Naive B cell (primary cell): ENCODE measurements at regions not wholly inside any gene's neighbourhood (a gene's known extent, or its start where the extent isn't known, plus 50 kb on each side); places are given as distances from the start of the nearest gene placed in this dataset.

Experiments
- ATAC-seq, 2 donors: fragments of 150-1000 bp; cut with Tn5 transposase; 2 replicates each; pipeline ENCODE4 v1.10.0; 2021; ENCODE audit warnings: low read depth in 2 of 2, mild to moderate bottlenecking in 2 of 2, moderate library complexity in 2 of 2
- DNase-seq: peaks from one replicate; pipeline ENCODE4 v3.0.0; 2022
- H3K27ac Mint-ChIP-seq, 6 donors: one replicate each; pipeline ENCODE4 v1.8.0; 2020 to 2022; ENCODE audit warnings: mild to moderate bottlenecking in 6 of 6, mixed read lengths in 6 of 6, moderate library complexity in 5 of 6, inconsistent platforms in 2 of 6
- H3K27me3 Mint-ChIP-seq, 3 donors: one replicate each; pipeline ENCODE4 v1.8.0; 2021 to 2022; ENCODE audit warnings: mixed read lengths in 3 of 3, mild to moderate bottlenecking in 1 of 3
- H3K36me3 Mint-ChIP-seq, 2 donors: one replicate each; pipeline ENCODE4 v1.8.0; 2020 to 2022; ENCODE audit warnings: mixed read lengths in 2 of 2, inconsistent platforms in 1 of 2, mild to moderate bottlenecking in 1 of 2
- H3K4me1 Mint-ChIP-seq, 3 donors: one replicate each; pipeline ENCODE4 v1.8.0; 2020 to 2022; ENCODE audit warnings: mixed read lengths in 3 of 3, inconsistent platforms in 1 of 3, mild to moderate bottlenecking in 1 of 3, moderate library complexity in 1 of 3
- H3K4me3 Mint-ChIP-seq, 8 donors: one replicate each; pipeline ENCODE4 v1.8.0; 2020 to 2022; ENCODE audit warnings: mild to moderate bottlenecking in 8 of 8, mixed read lengths in 8 of 8, moderate library complexity in 8 of 8, inconsistent platforms in 2 of 8
- H3K9me3 Mint-ChIP-seq, 7 donors: one replicate each; pipeline ENCODE4 v1.8.0; 2020 to 2022; ENCODE audit warnings: mixed read lengths in 7 of 7, mild to moderate bottlenecking in 5 of 7, inconsistent platforms in 2 of 7, moderate library complexity in 1 of 7

- no peaks in the 10 kb centered on the region for H3K4me1 Mint-ChIP-seq
- DNase-seq (no peak), ATAC-seq (no peak)
- no peak overlapping the region for H3K27ac Mint-ChIP-seq
- peaks cover 0 to 4% (median 3%) of the 10 kb centered on the region in 3 donors for H3K27me3 Mint-ChIP-seq
- no peak overlapping the region for H3K4me3 Mint-ChIP-seq
- H3K9me3 Mint-ChIP-seq, result peaks cover 0 to 12% (median 5%) of the 10 kb centered on the region in 7 donors
- H3K36me3 Mint-ChIP-seq, result peaks cover 0 to 5% of the 10 kb centered on the region in 2 donors
Observed at GRCh38 chr21:35791541-35792325, 268.6 kb downstream of the SETD4 start.

DNA sequence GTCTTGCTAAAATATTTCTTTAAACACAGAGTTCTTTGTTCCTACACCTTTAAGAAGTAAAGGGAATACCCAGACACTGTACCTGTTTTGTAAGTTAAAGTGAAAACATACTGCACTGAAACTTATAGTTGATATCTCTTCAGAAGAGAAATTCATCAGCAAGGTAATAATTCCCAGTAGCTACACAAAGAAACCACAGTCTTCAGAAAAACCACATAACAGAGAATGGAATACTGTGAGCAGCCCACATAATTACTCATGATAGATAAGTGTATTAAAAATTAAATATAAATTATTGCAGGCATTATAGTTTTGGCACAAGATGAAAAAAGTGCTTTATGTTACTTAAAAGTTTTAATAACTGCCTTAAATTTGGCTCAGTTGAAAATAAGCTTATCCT lies 276.6 kb downstream of the SETD4 start:
- ATAC-seq (no peak), DNase-seq (no peak)
- H3K27ac Mint-ChIP-seq, result no peak overlapping the region
- H3K36me3 Mint-ChIP-seq, result no peaks in the 10 kb centered on the region
- H3K4me1 Mint-ChIP-seq, result no peaks in the 10 kb centered on the region
- H3K9me3 Mint-ChIP-seq, result peaks cover under 1 to 13% (median 5%) of the 10 kb centered on the region in 7 donors
- H3K27me3 Mint-ChIP-seq, result peaks cover 7 to 25% (median 14%) of the 10 kb centered on the region in 3 donors
- H3K4me3 Mint-ChIP-seq, result no peak overlapping the region

DNA sequence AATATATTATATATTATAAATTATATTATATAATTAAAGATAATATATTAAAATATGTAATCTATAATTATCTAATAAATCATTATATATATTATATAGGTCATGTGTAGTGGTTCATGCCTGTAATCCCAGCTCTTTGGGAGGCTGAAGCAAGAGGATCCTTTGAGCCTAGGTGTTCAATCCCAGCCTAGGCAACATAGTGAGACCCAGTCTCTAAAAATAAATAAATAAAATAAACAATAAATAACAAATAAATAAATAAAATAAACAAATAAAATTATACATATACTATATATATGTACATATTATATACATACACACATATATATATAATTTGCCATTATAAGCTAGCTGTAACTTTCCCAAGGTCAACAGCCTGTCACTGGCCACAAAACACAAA lies 277.7 kb downstream of the SETD4 start:
- DNase-seq (no peak), ATAC-seq (no peak)
- peaks cover 15 to 25% (median 21%) of the 10 kb centered on the region in 3 donors for H3K27me3 Mint-ChIP-seq
- no peaks in the 10 kb centered on the region for H3K4me1 Mint-ChIP-seq
- H3K9me3 Mint-ChIP-seq, result peaks cover 0 to 11% (median 4%) of the 10 kb centered on the region in 7 donors
- no peaks in the 10 kb centered on the region for H3K36me3 Mint-ChIP-seq
- H3K4me3 Mint-ChIP-seq, result no peak overlapping the region
- H3K27ac Mint-ChIP-seq, result no peak overlapping the region

DNA sequence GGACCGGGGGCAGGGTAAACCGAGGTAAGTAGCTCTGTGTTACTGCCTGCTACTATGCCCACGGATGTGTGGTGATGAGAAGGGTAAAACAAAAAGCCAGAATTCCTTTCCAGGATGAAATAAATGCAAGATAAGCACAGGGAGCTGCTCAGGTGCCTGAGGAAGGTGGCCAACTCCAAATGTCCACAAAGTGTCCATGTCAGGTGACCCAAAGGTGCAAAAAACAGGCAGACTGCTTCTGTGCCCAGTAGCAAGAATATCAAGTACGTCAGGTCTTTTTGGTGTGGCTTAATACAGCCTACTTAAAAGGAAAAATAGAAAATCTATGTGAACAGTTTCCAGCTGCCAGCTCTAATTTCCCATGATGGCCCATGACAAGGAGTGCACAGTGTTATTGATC lies 279.3 kb downstream of the SETD4 start:
- Mint-ChIP-seq H3K36me3 (no peaks in the 10 kb centered on the region), H3K4me1 (no peaks in the 10 kb centered on the region), H3K9me3 (peaks cover 0 to 7% (median 3%) of the 10 kb centered on the region in 7 donors), H3K27ac (no peak overlapping the region), H3K4me3 (no peak overlapping the region), H3K27me3 (peaks cover 20 to 29% (median 29%) of the 10 kb centered on the region in 3 donors)
- no peak for DNase-seq
- no peak for ATAC-seq

DNA sequence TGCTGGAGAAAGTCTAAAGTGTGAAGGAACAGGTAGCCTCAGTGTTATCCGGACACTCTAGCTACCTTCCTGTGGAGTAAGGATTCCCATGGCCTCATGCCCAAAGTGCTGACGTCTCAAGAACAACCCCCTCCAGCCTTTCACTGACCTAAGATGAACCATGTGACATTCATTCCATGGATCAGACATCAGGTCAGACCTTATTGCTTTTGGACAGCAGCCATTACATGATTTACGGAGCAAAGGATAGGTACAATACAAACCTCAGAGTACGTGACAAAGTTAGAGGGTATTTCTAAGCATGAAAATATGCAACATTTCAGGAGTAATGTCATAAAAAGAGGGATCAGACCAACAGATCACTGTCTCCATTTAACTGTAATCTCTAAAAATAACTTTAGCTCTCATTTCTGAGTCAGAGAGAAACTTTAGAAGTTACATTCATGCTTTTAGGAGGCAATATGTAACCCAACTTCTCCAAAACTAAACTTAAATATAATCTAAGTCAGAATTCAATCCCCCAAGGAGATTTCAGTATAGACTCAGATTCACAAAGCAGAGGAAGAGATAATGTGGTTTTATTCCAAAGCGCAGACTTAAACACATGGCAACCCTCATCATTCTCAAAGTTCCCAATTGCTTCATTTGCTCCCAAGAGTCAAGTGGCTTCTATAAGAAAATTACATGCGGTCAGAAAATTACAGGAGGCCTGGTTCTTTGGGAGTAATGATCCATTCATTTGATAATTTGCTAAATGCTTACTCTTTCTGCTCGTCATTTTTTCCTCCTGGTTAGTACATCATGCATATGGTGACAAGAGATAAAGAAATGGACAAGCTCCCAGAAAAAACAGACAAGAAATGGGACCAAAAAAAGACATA lies 280.4 kb downstream of the SETD4 start:
- Mint-ChIP-seq H3K27me3 (peaks cover 16 to 22% (median 22%) of the 10 kb centered on the region in 3 donors), H3K4me3 (no peak overlapping the region), H3K27ac (no peak overlapping the region), H3K4me1 (no peaks in the 10 kb centered on the region), H3K36me3 (no peaks in the 10 kb centered on the region), H3K9me3 (peaks cover 0 to 4% (median 0%) of the 10 kb centered on the region in 7 donors)
- DNase-seq (no peak), ATAC-seq (no peak)

GRCh38 chr21:35779167-35779566 lies 281.2 kb downstream of the SETD4 start:
- ATAC-seq, result no peak

DNA sequence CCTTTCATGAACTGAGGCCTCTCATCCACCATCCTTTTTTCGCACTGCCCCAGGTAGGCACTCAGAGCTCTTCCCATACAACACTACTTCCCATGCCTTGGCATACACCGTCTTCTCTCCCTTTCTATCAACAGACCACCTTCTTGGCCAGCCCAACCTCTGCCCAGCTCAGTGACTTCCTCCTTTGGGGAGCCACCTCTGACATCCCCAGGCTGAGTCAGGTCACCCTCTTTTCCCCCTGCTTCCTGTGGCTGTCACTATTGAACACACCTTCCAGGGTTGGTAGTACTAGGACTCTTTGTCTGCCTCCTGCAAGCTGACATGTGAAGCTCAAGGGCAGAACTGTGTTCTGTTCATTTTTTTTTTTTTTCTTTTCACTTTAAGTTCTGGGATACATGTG lies 283.2 kb downstream of the SETD4 start:
- H3K27me3 Mint-ChIP-seq, result peaks cover 21 to 28% (median 22%) of the 10 kb centered on the region in 3 donors
- H3K4me3 Mint-ChIP-seq, result peak overlapping the region in 1 of 8 donors; percentile 52
- DNase-seq (no peak), ATAC-seq (no peak)
- no peaks in the 10 kb centered on the region for H3K36me3 Mint-ChIP-seq
- H3K9me3 Mint-ChIP-seq, result peaks cover 0 to 4% (median 0%) of the 10 kb centered on the region in 7 donors
- H3K27ac Mint-ChIP-seq, result no peak overlapping the region
- H3K4me1 Mint-ChIP-seq, result no peaks in the 10 kb centered on the region

More at GRCh38 chr21:35779167-35779566, 281.2 kb downstream of the SETD4 start:
- H3K9me3 Mint-ChIP-seq, result peaks cover 0 to 4% (median 0%) of the 10 kb centered on the region in 7 donors
- H3K4me3 Mint-ChIP-seq, result no peak overlapping the region
- H3K4me1 Mint-ChIP-seq, result no peaks in the 10 kb centered on the region
- peak overlapping the region in 1 of 6 donors; percentile 59 for H3K27ac Mint-ChIP-seq
- DNase-seq, result no peak
- H3K27me3 Mint-ChIP-seq, result peaks cover 16 to 22% (median 20%) of the 10 kb centered on the region in 3 donors
- H3K36me3 Mint-ChIP-seq, result no peaks in the 10 kb centered on the region

- peaks cover 21 to 28% (median 22%) of the 10 kb centered on the region in 3 donors for H3K27me3 Mint-ChIP-seq
- DNase-seq (no peak), ATAC-seq (no peak)
- H3K36me3 Mint-ChIP-seq, result no peaks in the 10 kb centered on the region
- H3K4me1 Mint-ChIP-seq, result no peaks in the 10 kb centered on the region
- peaks cover 0 to 4% (median 0%) of the 10 kb centered on the region in 7 donors for H3K9me3 Mint-ChIP-seq
- no peak overlapping the region for H3K4me3 Mint-ChIP-seq
- H3K27ac Mint-ChIP-seq, result peak overlapping the region in 1 of 6 donors; percentile 14
Observed at GRCh38 chr21:35775778-35776544, 284.4 kb downstream of the SETD4 start.

GRCh38 chr21:35770101-35770945 lies 290.0 kb downstream of the SETD4 start:
- ATAC-seq (no peak), DNase-seq (no peak)
- Mint-ChIP-seq H3K27ac (no peak overlapping the region), H3K4me3 (no peak overlapping the region), H3K9me3 (no peaks in the 10 kb centered on the region), H3K36me3 (no peaks in the 10 kb centered on the region), H3K4me1 (no peaks in the 10 kb centered on the region), H3K27me3 (peaks cover 14 to 16% (median 16%) of the 10 kb centered on the region in 3 donors)

DNA sequence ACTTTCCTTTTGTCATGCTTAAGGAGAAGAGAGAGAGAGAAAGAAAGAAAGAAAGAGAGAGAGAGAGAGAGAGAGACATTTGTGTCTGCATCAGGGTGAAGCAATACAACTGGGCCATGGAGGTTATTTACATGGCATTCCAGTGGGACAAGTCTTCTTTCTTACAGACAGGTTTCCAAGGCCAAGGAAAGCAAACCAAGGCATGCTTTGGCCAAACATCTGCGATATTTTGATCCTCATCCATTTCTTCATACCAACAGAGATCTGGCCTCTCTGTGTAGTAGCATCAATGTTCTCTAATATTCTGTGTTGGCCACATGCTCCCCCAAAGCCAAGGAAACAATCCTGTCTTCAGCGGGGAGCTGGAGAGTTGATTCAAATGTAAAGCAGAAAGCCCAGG lies 292.1 kb downstream of the SETD4 start:
- peaks cover 0 to 3% (median 0%) of the 10 kb centered on the region in 7 donors for H3K9me3 Mint-ChIP-seq

DNA sequence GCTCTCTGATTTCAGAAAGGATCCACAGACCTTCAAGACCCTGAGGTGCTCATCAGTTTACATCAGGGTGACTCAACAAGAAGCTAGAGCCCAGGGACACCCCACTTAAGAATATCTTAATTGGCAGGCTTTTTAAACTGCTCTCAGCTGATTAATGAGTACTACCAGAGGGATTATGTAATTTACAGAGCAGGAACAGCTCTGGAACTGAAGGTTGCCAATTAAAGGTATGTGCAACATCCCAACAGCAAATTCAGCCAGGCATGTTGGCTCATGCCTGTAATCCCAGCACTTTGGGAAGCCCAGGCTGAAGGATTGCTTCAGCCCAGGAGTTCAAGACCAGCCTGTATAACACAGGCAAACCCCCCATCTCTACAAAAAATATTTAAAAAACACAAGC lies 295.7 kb downstream of the SETD4 start:
- Mint-ChIP-seq H3K9me3 (peaks cover 0 to 3% (median 0%) of the 10 kb centered on the region in 7 donors), H3K27me3 (peaks cover 19 to 43% (median 41%) of the 10 kb centered on the region in 3 donors), H3K4me1 (no peaks in the 10 kb centered on the region), H3K36me3 (no peaks in the 10 kb centered on the region), H3K4me3 (peak overlapping the region in 1 of 8 donors; percentile 21), H3K27ac (no peak overlapping the region)
- no peak for ATAC-seq
- DNase-seq, result no peak

More for the DNA sequence above, 292.1 kb downstream of the SETD4 start:
- H3K4me1 Mint-ChIP-seq, result no peaks in the 10 kb centered on the region
- ATAC-seq (no peak), DNase-seq (no peak)
- no peak overlapping the region for H3K27ac Mint-ChIP-seq
- H3K4me3 Mint-ChIP-seq, result no peak overlapping the region
- H3K27me3 Mint-ChIP-seq, result peaks cover 15 to 25% (median 22%) of the 10 kb centered on the region in 3 donors
- no peaks in the 10 kb centered on the region for H3K36me3 Mint-ChIP-seq

- peaks cover 0 to 6% (median 0%) of the 10 kb centered on the region in 7 donors for H3K9me3 Mint-ChIP-seq
- H3K27me3 Mint-ChIP-seq, result peaks cover 23 to 48% (median 41%) of the 10 kb centered on the region in 3 donors
- H3K27ac Mint-ChIP-seq, result no peak overlapping the region
- H3K36me3 Mint-ChIP-seq, result no peaks in the 10 kb centered on the region
- ATAC-seq (no peak), DNase-seq (no peak)
- H3K4me3 Mint-ChIP-seq, result no peak overlapping the region
- H3K4me1 Mint-ChIP-seq, result no peaks in the 10 kb centered on the region
Observed at GRCh38 chr21:35764077-35764476, 296.2 kb downstream of the SETD4 start.
